ENCODE measurements at regions not wholly inside any gene's neighbourhood (a gene's known extent, or its start where the extent isn't known, plus 50 kb on each side); places are given as distances from the start of the nearest gene placed in this dataset.

GRCh38 chr10:120982507-120982906, 131.3 kb downstream of the WDR11 start:
- H3K4me3 ChIP-seq = no peak overlapping the region
- H3K4me1 ChIP-seq = peaks cover 0 to 4% of the 10 kb centered on the region in 2 donors
- H3K9me3 ChIP-seq = no peaks in the 10 kb centered on the region
- no peaks in the 10 kb centered on the region for H3K36me3 ChIP-seq
- no peak for ATAC-seq
- intact Hi-C loops (cut with DNase I; ENCODE audit: low total_unique reads) = no loop called here
- H3K27ac ChIP-seq = no peak overlapping the region
- H3K27me3 ChIP-seq = peaks cover 18 to 35% (median 22%) of the 10 kb centered on the region in 3 donors
- TF ChIP-seq POLR2A (IDR thresholded peaks at IDR 0.05) = no peak
- no peak for TF ChIP-seq CTCF (IDR thresholded peaks at IDR 0.05 in 4 of 5, conservative IDR thresholded peaks at IDR 0.05 in 1 of 5)
- in situ Hi-C loops (cut with MboI; ENCODE audit: low sequenced_read_pairs in 4 of 4) = no loop called here
- no peak for DNase-seq

- H3K36me3 ChIP-seq = no peaks in the 10 kb centered on the region
- H3K9me3 ChIP-seq = peaks cover 0 to 4% (median 0%) of the 10 kb centered on the region in 3 donors
- DNase-seq (no peak), ATAC-seq (no peak)
- peaks cover 0 to 4% of the 10 kb centered on the region in 2 donors for H3K4me1 ChIP-seq
- TF ChIP-seq POLR2A (IDR thresholded peaks at IDR 0.05) (no peak), CTCF (IDR thresholded peaks at IDR 0.05 in 4 of 5, conservative IDR thresholded peaks at IDR 0.05 in 1 of 5) (no peak)
- no peak overlapping the region for H3K27ac ChIP-seq
- H3K4me3 ChIP-seq = no peak overlapping the region
- intact Hi-C loops (cut with DNase I; ENCODE audit: low total_unique reads) = no loop called here
- in situ Hi-C loops (cut with MboI; ENCODE audit: low sequenced_read_pairs in 4 of 4) = no loop called here
- peaks cover 10 to 25% (median 16%) of the 10 kb centered on the region in 3 donors for H3K27me3 ChIP-seq
These were observed 132.6 kb downstream of the WDR11 start for GRCh38 chr10:120983721-120984120.

- ATAC-seq (no peak), DNase-seq (no peak)
- in situ Hi-C loops (cut with MboI; ENCODE audit: low sequenced_read_pairs in 4 of 4) (no loop called here), intact Hi-C loops (cut with DNase I; ENCODE audit: low total_unique reads) (no loop called here)
- TF ChIP-seq POLR2A (IDR thresholded peaks at IDR 0.05) = no peak
- TF ChIP-seq CTCF (IDR thresholded peaks at IDR 0.05 in 4 of 5, conservative IDR thresholded peaks at IDR 0.05 in 1 of 5) = no peak
- H3K27me3 ChIP-seq = peaks cover 5 to 20% (median 11%) of the 10 kb centered on the region in 3 donors
- peaks cover 0 to 3% of the 10 kb centered on the region in 2 donors for H3K4me1 ChIP-seq
- peaks cover 0 to 9% (median 0%) of the 10 kb centered on the region in 3 donors for H3K9me3 ChIP-seq
- H3K36me3 ChIP-seq = no peaks in the 10 kb centered on the region
- no peak overlapping the region for H3K27ac ChIP-seq
- no peak overlapping the region for H3K4me3 ChIP-seq
These were observed 133.1 kb downstream of the WDR11 start for GRCh38 chr10:120984221-120984620.

- DNase-seq (no peak), ATAC-seq (no peak)
- Histone ChIP-seq H3K36me3 (no peaks in the 10 kb centered on the region), H3K4me1 (no peaks in the 10 kb centered on the region), H3K27me3 (no peaks in the 10 kb centered on the region), H3K27ac (no peak overlapping the region), H3K9me3 (peaks cover 0 to 10% (median 0%) of the 10 kb centered on the region in 3 donors), H3K4me3 (no peak overlapping the region)
- in situ Hi-C loops (cut with MboI; ENCODE audit: low sequenced_read_pairs in 4 of 4) = no loop called here
- TF ChIP-seq POLR2A (IDR thresholded peaks at IDR 0.05) = no peak
- TF ChIP-seq CTCF (IDR thresholded peaks at IDR 0.05 in 4 of 5, conservative IDR thresholded peaks at IDR 0.05 in 1 of 5) = no peak
- intact Hi-C loops (cut with DNase I; ENCODE audit: low total_unique reads) = no loop called here
These were observed 136.2 kb downstream of the WDR11 start for GRCh38 chr10:120987359-120987758.

- ATAC-seq = no peak
- no peak for TF ChIP-seq CTCF (IDR thresholded peaks at IDR 0.05 in 4 of 5, conservative IDR thresholded peaks at IDR 0.05 in 1 of 5)
- no peak for TF ChIP-seq POLR2A (IDR thresholded peaks at IDR 0.05)
These were observed 137.6 kb downstream of the WDR11 start for GRCh38 chr10:120988751-120989150.

More at GRCh38 chr10:120988751-120989150, 137.6 kb downstream of the WDR11 start:
- peaks cover 0 to 10% (median 0%) of the 10 kb centered on the region in 3 donors for H3K9me3 ChIP-seq
- in situ Hi-C loops (cut with MboI; ENCODE audit: low sequenced_read_pairs in 4 of 4) = no loop called here
- H3K4me3 ChIP-seq = no peak overlapping the region
- H3K4me1 ChIP-seq = no peaks in the 10 kb centered on the region
- intact Hi-C loops (cut with DNase I; ENCODE audit: low total_unique reads) = no loop called here
- no peaks in the 10 kb centered on the region for H3K27me3 ChIP-seq
- no peaks in the 10 kb centered on the region for H3K36me3 ChIP-seq
- DNase-seq = no peak
- H3K27ac ChIP-seq = no peak overlapping the region

Data from gastrocnemius medialis (tissue), 4 donors.